ENCODE measurements at regions not wholly inside any gene's neighbourhood (a gene's known extent, or its start where the extent isn't known, plus 50 kb on each side); places are given as distances from the start of the nearest gene placed in this dataset.
A peak's percentile ranks its signal among the peaks of the same experiment; 100 is the strongest.

- no peaks in the 10 kb centered on the region for H3K9me3 ChIP-seq
- no peak overlapping the region for H3K4me3 ChIP-seq
- DNase-seq (no peak), ATAC-seq (no peak), FAIRE-seq (no peak)
- H3K4me1 ChIP-seq = no peaks in the 10 kb centered on the region
- intact Hi-C loops (cut with DNase I) = no loop called here
- H3K36me3 ChIP-seq = no peaks in the 10 kb centered on the region
- H3K27ac ChIP-seq = no peak overlapping the region
- 54 to 69% methylated on average over 2 of the region's 2 CpGs for WGBS, 2 donors
- H3K27me3 ChIP-seq = no peaks in the 10 kb centered on the region
- TF ChIP-seq CTCF (IDR thresholded peaks at IDR 0.05) = no peak
These were observed 201.8 kb upstream of the CDKN2B start for GRCh38 chr9:22210936-22211335.

- Histone ChIP-seq H3K27me3 (no peaks in the 10 kb centered on the region), H3K36me3 (no peaks in the 10 kb centered on the region), H3K27ac (peak overlapping the region in 1 of 4 donors; percentile 26), H3K9me3 (no peaks in the 10 kb centered on the region), H3K4me3 (no peak overlapping the region), H3K4me1 (no peaks in the 10 kb centered on the region)
- TF ChIP-seq CTCF (IDR thresholded peaks at IDR 0.05) = no peak
- WGBS, 2 donors = 46 to 48% methylated on average over 4 of the region's 4 CpGs
- FAIRE-seq (no peak), DNase-seq (no peak), ATAC-seq (peak in 2 of 4 donors; percentile 54 to 67)
- intact Hi-C loops (cut with DNase I) = no loop called here
These were observed 202.7 kb upstream of the CDKN2B start for GRCh38 chr9:22211588-22212360.

GRCh38 chr9:22214021-22214420 lies 204.9 kb upstream of the CDKN2B start:
- Histone ChIP-seq H3K36me3 (no peaks in the 10 kb centered on the region), H3K4me3 (no peak overlapping the region), H3K27ac (no peak overlapping the region), H3K9me3 (no peaks in the 10 kb centered on the region), H3K4me1 (no peaks in the 10 kb centered on the region), H3K27me3 (no peaks in the 10 kb centered on the region)
- ATAC-seq = peak in 1 of 4 donors; percentile 47
- no peak for DNase-seq
- intact Hi-C loops (cut with DNase I) = no loop called here
- WGBS, 2 donors = 88 to 90% methylated on average over 3 of the region's 3 CpGs
- no peak for FAIRE-seq
- TF ChIP-seq CTCF (IDR thresholded peaks at IDR 0.05) = no peak

- H3K27ac ChIP-seq = no peak overlapping the region
- 26 to 28% methylated on average over 2 of the region's 2 CpGs for WGBS, 2 donors
- no peaks in the 10 kb centered on the region for H3K9me3 ChIP-seq
- no peaks in the 10 kb centered on the region for H3K4me1 ChIP-seq
- DNase-seq = no peak
- ATAC-seq = peak in 2 of 4 donors; percentile 67 to 83
- no peaks in the 10 kb centered on the region for H3K36me3 ChIP-seq
- no peaks in the 10 kb centered on the region for H3K27me3 ChIP-seq
- TF ChIP-seq CTCF (IDR thresholded peaks at IDR 0.05) = no peak
- no peak for FAIRE-seq
- intact Hi-C loops (cut with DNase I) = no loop called here
- no peak overlapping the region for H3K4me3 ChIP-seq
These were observed 205.5 kb upstream of the CDKN2B start for GRCh38 chr9:22214497-22215031.

GRCh38 chr9:22215521-22215920 lies 206.4 kb upstream of the CDKN2B start:
- Histone ChIP-seq H3K27me3 (no peaks in the 10 kb centered on the region), H3K36me3 (no peaks in the 10 kb centered on the region), H3K9me3 (no peaks in the 10 kb centered on the region), H3K4me3 (no peak overlapping the region), H3K4me1 (no peaks in the 10 kb centered on the region), H3K27ac (no peak overlapping the region)
- intact Hi-C loops (cut with DNase I) = no loop called here
- FAIRE-seq = no peak
- no peak for DNase-seq
- 47 to 54% methylated on average over 3 of the region's 3 CpGs for WGBS, 2 donors
- no peak for ATAC-seq
- TF ChIP-seq CTCF (IDR thresholded peaks at IDR 0.05) = no peak
